LNCaP clone FGC (cell line): ENCODE measurements at regions not wholly inside any gene's neighbourhood (a gene's known extent, or its start where the extent isn't known, plus 50 kb on each side); places are given as distances from the start of the nearest gene placed in this dataset.

Experiments
- DNase-seq: peaks from one replicate; pipeline ENCODE4 v3.0.0-alpha.2; 2011; ENCODE audit warnings: low read depth
- H3K4me3 ChIP-seq: 2 replicates; pipeline ENCODE4 v1.5.1; 2011; ENCODE audit warnings: mild to moderate bottlenecking, low read depth, low read length, control low read depth
- TF ChIP-seq, protein P1 (sequence below): IDR thresholded peaks from 2 replicates; pipeline ENCODE4 v1.5.1; 2012; ENCODE audit warnings: mild to moderate bottlenecking; ENCODE audit not compliant: control insufficient read depth, insufficient read depth; ENCODE audit errors: extremely low read depth

DNA sequence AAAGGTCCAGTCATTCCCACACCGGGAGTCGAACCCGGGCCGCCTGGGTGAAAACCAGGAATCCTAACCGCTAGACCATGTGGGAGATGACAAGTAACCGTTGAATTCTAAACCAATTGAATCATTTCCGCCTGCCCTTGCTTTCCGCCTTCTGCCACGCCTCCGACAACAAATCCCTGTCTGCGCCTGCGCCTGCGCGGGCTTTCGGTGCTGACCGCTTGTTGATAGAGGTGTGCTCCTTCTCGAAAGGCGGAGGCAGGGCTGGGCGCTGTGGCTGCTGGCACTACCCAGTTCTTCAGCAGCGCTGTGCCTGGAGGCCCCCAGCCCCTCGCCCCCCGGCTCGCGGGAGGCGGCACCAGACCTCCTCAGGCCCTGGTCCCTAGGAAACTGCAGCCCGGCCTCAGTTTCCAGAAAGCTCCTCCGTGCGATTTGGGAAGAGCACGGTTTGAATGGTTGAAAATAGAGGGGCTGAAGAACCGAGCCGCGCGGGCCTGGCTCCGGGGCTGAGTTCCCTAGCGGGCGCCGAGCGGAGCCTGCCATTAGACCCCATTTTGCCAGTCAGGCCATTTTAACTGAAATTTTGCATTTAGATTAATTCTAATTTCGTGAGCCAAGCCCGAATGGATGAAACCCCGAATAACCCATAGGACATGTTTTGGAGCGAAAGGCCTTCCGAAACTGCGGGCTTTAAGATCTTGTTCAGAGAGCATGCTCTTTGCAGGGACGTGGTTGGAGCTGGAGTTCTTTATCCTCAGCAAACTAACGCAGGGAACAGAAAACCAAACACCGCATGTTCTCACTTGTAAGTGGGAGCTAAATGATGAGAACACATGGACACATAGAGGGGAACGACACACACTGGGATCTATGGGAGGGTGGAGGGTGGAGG lies 219.3 kb upstream of the ATP10A start:
- peak overlapping the region; percentile 63 for H3K4me3 ChIP-seq
- TF ChIP-seq, protein P1, sequence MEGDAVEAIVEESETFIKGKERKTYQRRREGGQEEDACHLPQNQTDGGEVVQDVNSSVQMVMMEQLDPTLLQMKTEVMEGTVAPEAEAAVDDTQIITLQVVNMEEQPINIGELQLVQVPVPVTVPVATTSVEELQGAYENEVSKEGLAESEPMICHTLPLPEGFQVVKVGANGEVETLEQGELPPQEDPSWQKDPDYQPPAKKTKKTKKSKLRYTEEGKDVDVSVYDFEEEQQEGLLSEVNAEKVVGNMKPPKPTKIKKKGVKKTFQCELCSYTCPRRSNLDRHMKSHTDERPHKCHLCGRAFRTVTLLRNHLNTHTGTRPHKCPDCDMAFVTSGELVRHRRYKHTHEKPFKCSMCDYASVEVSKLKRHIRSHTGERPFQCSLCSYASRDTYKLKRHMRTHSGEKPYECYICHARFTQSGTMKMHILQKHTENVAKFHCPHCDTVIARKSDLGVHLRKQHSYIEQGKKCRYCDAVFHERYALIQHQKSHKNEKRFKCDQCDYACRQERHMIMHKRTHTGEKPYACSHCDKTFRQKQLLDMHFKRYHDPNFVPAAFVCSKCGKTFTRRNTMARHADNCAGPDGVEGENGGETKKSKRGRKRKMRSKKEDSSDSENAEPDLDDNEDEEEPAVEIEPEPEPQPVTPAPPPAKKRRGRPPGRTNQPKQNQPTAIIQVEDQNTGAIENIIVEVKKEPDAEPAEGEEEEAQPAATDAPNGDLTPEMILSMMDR = no peak
- DNase-seq = peak; percentile 88

DNA sequence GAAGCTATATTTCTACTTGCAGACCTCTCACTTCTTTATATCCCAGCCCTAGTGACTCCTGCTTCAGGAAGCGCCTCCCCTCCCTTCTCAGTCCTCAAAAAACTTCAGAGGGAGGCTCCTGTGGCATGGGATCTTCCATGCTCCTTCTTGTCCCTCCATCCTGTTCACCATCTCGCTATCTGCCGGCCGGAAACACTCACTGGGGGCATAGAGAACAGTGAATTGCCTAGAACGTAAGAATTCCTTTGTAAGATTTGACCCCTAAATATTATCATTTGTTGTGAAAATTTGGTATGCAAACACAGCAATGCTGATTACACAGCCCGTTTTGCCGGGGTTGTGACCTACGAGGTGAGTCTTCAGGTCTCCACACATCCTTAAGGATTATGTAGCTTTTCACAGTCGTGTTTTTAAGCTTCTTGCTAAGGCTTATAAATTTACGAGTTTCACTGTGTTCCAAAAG lies 218.7 kb upstream of the ATP10A start:
- TF ChIP-seq, protein P1 = no peak
- DNase-seq = no peak
- peak overlapping the region; percentile 4; the same call in 1 of the 2 replicates for H3K4me3 ChIP-seq

DNA sequence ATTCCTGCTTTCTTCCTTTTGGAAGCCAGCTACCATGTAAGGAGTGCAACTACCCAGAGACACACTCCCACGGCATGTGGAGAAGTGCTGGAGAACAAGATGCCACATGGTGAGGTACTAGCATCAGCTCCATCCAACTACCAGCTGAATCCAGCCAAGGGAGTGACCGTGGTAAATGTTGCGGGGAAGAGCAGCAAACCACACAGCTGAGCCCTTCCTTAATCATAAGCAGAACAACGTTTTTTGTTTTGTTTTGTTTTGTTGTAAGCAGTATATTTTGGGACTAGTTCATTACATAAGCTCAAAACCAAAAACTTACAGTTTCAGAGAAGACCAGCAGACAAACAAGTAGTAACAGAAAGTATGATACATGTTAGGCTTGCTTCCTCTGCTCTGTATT lies 212.6 kb upstream of the ATP10A start:
- no peak for DNase-seq
- TF ChIP-seq, protein P1 = no peak
- H3K4me3 ChIP-seq = no peak overlapping the region

DNA sequence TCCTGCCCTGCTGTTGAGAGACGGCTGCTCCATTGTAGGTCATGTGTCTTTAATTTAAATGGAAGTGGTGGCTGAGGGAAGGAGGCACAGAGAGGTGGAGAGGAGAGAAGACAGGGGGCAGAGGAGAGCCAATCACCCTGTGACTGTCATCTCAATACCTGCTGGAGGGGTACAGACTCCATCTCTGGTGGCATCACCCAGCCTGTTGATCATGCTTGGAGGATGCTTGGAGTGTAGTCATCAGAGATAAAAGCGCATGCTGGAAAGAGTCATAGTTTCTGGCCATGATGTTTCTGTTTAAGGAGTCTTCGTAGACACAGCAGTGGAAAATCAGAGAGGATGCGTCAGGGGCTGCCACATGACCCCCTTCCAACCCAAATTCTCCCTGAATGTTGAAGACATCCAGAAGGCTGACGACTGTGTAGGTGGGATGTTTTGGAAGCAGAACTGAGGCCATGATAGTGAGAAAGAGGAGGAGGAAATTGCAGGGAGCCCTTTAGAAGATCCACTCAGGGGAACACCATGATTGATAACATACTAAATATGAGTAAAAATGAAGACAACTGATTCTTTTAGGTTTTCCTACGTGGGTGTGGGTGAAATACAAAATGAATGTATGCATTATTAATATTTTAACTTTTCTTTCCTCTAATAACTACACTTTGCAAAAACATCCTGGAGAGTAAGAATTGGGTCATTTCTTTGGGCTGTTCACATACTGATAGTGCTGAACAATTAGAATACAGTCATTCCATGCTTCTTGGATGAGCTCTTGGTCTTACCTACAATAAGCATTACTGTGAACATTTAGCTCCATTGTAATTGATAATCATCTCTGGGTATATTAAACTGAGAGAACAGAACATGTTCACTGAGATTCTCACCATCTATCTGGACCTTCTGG lies 210.6 kb upstream of the ATP10A start:
- TF ChIP-seq, protein P1 = no peak
- DNase-seq = no peak
- no peak overlapping the region for H3K4me3 ChIP-seq

DNA sequence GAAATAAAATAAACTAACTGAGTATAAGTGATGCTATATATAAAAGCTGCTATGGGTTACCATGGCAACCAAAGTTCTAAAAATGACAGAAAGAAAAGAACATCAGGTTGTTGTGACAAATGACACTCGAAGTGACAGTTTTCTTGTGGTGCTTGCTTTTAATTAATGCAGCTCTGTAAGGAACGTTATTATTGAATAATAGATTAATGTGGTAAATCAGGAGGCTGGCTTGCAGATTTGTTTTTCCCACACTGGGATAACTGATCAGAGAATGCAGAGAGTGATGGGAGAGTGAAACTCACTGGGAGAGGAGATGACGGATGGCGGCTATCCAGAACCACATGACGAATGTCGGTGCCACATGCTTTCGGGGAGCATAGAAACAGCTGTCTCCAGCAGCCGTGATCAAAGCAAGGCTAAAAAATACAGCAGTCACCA lies 207.0 kb upstream of the ATP10A start:
- no peak overlapping the region for H3K4me3 ChIP-seq
- TF ChIP-seq, protein P1 = no peak
- no peak for DNase-seq

DNA sequence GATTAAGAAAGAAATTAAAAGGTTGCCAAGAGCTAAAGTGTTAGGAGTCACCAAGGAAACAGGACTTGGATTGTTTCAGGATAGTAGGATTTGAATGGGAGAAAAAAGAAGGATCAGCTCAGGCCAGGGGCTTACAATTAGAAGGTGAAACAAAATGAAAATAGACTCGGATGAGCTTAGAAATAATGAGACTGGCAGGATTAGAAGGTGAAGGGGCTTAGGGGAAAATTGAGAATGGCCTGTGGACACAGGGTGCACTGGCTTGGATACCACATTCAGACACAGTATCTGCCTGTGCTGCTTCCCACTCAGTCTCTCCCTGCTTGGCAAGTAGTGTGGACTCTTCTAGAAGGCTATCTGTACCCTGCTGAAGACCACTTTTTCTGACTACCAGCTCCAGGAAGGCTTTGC lies 206.1 kb upstream of the ATP10A start:
- DNase-seq = no peak
- H3K4me3 ChIP-seq = no peak overlapping the region
- TF ChIP-seq, protein P1 = no peak
